A549 (cell line): ENCODE measurements at regions not wholly inside any gene's neighbourhood (a gene's known extent, or its start where the extent isn't known, plus 50 kb on each side); places are given as distances from the start of the nearest gene placed in this dataset.

Experiments
- ATAC-seq, 2 experiments: fragments of 200-7000 bp in 1 of 2; fragments of >200 bp in 1 of 2; cut with Nextera tagmentation in 1 of 2; cut with Tn5 transposase in 1 of 2; 3 replicates each; pipeline versions ENCODE4 v1.8.0 to v1.9.1; 2018 to 2020; ENCODE audit warnings: mild to moderate bottlenecking in 1 of 2, moderate library complexity in 1 of 2
- CTCF ChIA-PET: fragments of 300-600 bp; sonication (Branson Sonifier 250); formaldehyde crosslinking; extraction: SDS; loops from one replicate; lab custom pipeline; 2021; ENCODE audit warnings: antibody characterized with exemption, inconsistent platforms; lab: Yijun Ruan, JAX
- POLR2A ChIA-PET: fragments of 350-600 bp; formaldehyde crosslinking; extraction: SDS; loops from one replicate; lab custom pipeline; 2021; ENCODE audit warnings: antibody characterized with exemption, inconsistent platforms; lab: Yijun Ruan, JAX
- DNase-seq, 2 experiments: peaks; one replicate each; pipeline versions ENCODE4 v3.0.0 to v3.0.0-alpha.2; 2011 to 2016; ENCODE audit warnings: low read depth in 1 of 2, low spot score in 1 of 2
- FAIRE-seq: peaks from 2 replicates; lab custom pipeline; 2011; peaks lifted over from hg19 to GRCh38; lab: Jason Lieb, UNC
- H3K27ac ChIP-seq, 2 experiments: fragments of >200 bp; sonication (Bioruptor Twin); formaldehyde crosslinking; 3 replicates each; pipeline ENCODE4 v1.5.1; 2016 to 2017
- H3K4me1 ChIP-seq: fragments of >200 bp; sonication (Bioruptor Twin); formaldehyde crosslinking; 3 replicates; pipeline ENCODE4 v1.6.1; 2016
- H3K4me2 ChIP-seq: fragments of >200 bp; sonication (Bioruptor Twin); formaldehyde crosslinking; 3 replicates; pipeline ENCODE4 v1.6.1; 2016
- H3K4me3 ChIP-seq: fragments of >200 bp; sonication (Bioruptor Twin); formaldehyde crosslinking; 3 replicates; pipeline ENCODE4 v1.5.1; 2016
- H3K9me3 ChIP-seq: fragments of >200 bp; sonication (Bioruptor Twin); formaldehyde crosslinking; 3 replicates; pipeline ENCODE4 v1.6.1; 2016
- BHLHE40 ChIP-seq: IDR thresholded peaks from 2 replicates; pipeline ENCODE4 v1.6.1; 2012; ENCODE audit warnings: low read depth, low read length, inconsistent platforms
- CBX2 ChIP-seq: fragments of 200-600 bp; sonication (generic); IDR thresholded peaks from 2 replicates; pipeline ENCODE4 v1.6.1; 2016; ENCODE audit warnings: low read depth, mild to moderate bottlenecking, borderline replicate concordance
- EP300 ChIP-seq, 2 experiments: fragments of >200 bp; sonication (Bioruptor Twin); formaldehyde crosslinking; IDR thresholded peaks; 2 replicates in 1 of 2; 3 replicates in 1 of 2; pipeline ENCODE4 v1.6.1; 2016 to 2017
- ESRRA ChIP-seq: fragments of 150-350 bp; IDR thresholded peaks from 2 replicates; pipeline ENCODE4 v1.6.1; 2014; ENCODE audit warnings: mild to moderate bottlenecking, low read length, borderline replicate concordance
- FOXS1 ChIP-seq: fragments of 250-450 bp; sonication (Bioruptor Pico); IDR thresholded peaks from 2 replicates; pipeline ENCODE4 v1.5.0; 2020; ENCODE audit warnings: mild to moderate bottlenecking, moderate library complexity
- GATA3 ChIP-seq: IDR thresholded peaks from 2 replicates; pipeline ENCODE4 v1.6.1; 2012; ENCODE audit warnings: borderline replicate concordance
- HOXB5 ChIP-seq: fragments of 250-450 bp; sonication (Bioruptor Pico); IDR thresholded peaks from 2 replicates; pipeline ENCODE4 v1.5.0; 2020; ENCODE audit warnings: mild to moderate bottlenecking, moderate library complexity
- JUN ChIP-seq, 2 experiments: fragments of >200 bp; sonication (Bioruptor Twin); formaldehyde crosslinking; IDR thresholded peaks; 2 replicates in 1 of 2; 3 replicates in 1 of 2; pipeline ENCODE4 v1.6.1; 2016 to 2017
- KDM1A ChIP-seq: fragments of 200-600 bp; sonication (generic); IDR thresholded peaks from 2 replicates; pipeline ENCODE4 v1.6.1; 2016; ENCODE audit warnings: low read depth, mild to moderate bottlenecking
- MAFK ChIP-seq: fragments of 450-650 bp; IDR thresholded peaks from 2 replicates; pipeline ENCODE4 v1.6.1; 2014; ENCODE audit not compliant: partially characterized antibody
- MYC ChIP-seq: IDR thresholded peaks from 2 replicates; pipeline ENCODE4 v1.6.1; 2012; ENCODE audit warnings: mild to moderate bottlenecking, inconsistent platforms, low read length, improper control_type of control experiment, borderline replicate concordance
- NPAS2 ChIP-seq: fragments of 250-450 bp; sonication (Bioruptor Pico); IDR thresholded peaks from 2 replicates; pipeline ENCODE4 v1.8.0; 2022; ENCODE audit warnings: mild to moderate bottlenecking, moderate library complexity, borderline replicate concordance
- NR3C1 ChIP-seq: fragments of >200 bp; sonication (Bioruptor Twin); formaldehyde crosslinking; IDR thresholded peaks from 3 replicates; pipeline ENCODE4 v1.6.1; 2017
- POLR2AphosphoS2 ChIP-seq: conservative IDR thresholded peaks from 2 replicates; pipeline ENCODE4 v1.6.1; 2012; ENCODE audit warnings: low read length, improper control_type of control experiment, inconsistent platforms
- RAD21 ChIP-seq, 2 experiments: fragments of >200 bp in 1 of 2; sonication (Bioruptor Twin) in 1 of 2; formaldehyde crosslinking in 1 of 2; IDR thresholded peaks in 1 of 2; conservative IDR thresholded peaks in 1 of 2; 2 replicates in 1 of 2; 3 replicates in 1 of 2; pipeline ENCODE4 v1.6.1; 2012 to 2018; ENCODE audit warnings: inconsistent platforms in 1 of 2
- RCOR1 ChIP-seq: fragments of 150-350 bp; IDR thresholded peaks from 2 replicates; pipeline ENCODE4 v1.6.1; 2014; ENCODE audit warnings: antibody characterized with exemption, low read length, low read depth
- RFX5 ChIP-seq: fragments of 450-650 bp; IDR thresholded peaks from 2 replicates; pipeline ENCODE4 v1.7.1; 2014; ENCODE audit warnings: antibody characterized with exemption, mild to moderate bottlenecking, moderate library complexity
- RNF2 ChIP-seq: fragments of 200-600 bp; sonication (generic); IDR thresholded peaks from 2 replicates; pipeline ENCODE4 v1.6.1; 2016; ENCODE audit warnings: low read depth, mild to moderate bottlenecking, antibody characterized with exemption, moderate library complexity, borderline replicate concordance
- TFCP2L1 ChIP-seq: fragments of 250-450 bp; sonication (Bioruptor Pico); IDR thresholded peaks from 2 replicates; pipeline ENCODE4 v1.5.0; 2021; ENCODE audit warnings: mild to moderate bottlenecking
- ZFP36 ChIP-seq: fragments of 450-650 bp; IDR thresholded peaks from 2 replicates; pipeline ENCODE4 v1.6.1; 2014; ENCODE audit warnings: borderline replicate concordance; ENCODE audit not compliant: partially characterized antibody
- WGBS: methylation state at CpG from one replicate; pipeline ENCODE4 v1.1.6; 2017; ENCODE audit errors: missing lambda C conversion rate; 5-methylcytosine and 5-hydroxymethylcytosine counted together
- TF ChIP-seq, protein P1 (sequence below): fragments of >200 bp; sonication (Bioruptor Twin); formaldehyde crosslinking; IDR thresholded peaks from 3 replicates; pipeline ENCODE4 v1.6.1; 2016
- TF ChIP-seq, protein P2 (sequence below): IDR thresholded peaks from 2 replicates; pipeline ENCODE4 v1.6.1; 2012; ENCODE audit warnings: low read depth, borderline replicate concordance
- TF ChIP-seq, protein P3 (sequence below): fragments of >200 bp; sonication (Bioruptor Twin); formaldehyde crosslinking; IDR thresholded peaks from 2 replicates; pipeline ENCODE4 v1.6.1; 2016
- TF ChIP-seq, protein P4 (sequence below): fragments of 250-450 bp; sonication (Bioruptor Pico); IDR thresholded peaks from 2 replicates; pipeline ENCODE4 v1.5.0; 2021; ENCODE audit warnings: mild to moderate bottlenecking, moderate library complexity, borderline replicate concordance

DNA sequence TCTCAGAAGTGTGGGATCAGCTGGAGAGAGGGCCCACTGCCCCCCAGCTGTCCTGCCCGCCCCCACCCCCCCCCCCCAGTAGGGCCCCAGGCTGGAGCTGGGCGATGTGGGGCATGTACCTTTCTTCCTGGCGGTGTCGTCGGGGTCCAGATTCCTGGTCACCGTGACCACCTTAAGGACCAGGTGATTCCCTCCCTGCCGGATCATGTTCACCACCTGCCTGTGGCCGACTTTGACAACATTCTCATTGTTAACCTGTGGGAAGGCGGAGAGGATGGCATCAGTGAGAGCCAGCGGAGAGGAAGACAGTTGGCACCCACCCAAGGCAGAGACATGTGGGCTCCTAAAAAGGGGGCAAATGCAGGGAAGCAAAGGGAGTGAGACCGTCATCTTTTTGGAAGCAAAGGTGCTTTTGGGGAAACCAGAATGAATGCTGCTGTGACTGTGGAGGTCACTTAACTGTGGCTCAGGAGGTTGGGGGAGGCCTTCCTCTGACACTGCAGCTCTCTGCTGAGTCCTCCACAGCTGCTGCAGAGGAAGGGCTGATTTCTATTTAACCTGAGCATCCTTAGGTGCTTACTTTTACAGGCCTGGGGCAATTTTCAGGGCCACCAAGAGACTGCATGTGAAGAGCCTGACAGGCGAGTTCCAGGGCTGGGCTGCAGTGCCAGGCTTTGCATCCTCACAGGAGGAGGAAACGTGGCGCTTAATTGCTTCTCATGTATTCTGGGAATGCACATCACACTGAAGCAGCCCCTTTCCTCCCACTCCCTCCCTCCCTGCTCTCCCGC lies 104.5 kb downstream of the CTTN start:
- FAIRE-seq (no peak), ATAC-seq (no peak), DNase-seq (no peak)
- CTCF ChIA-PET: interaction anchor here (1.1 kb wide), 1 partner anchor 13 kb away, joined by 3 read pairs; no protein-coding TSS in a partner anchor
- H3K4me2 ChIP-seq: no peak overlapping the region
- TF ChIP-seq, protein P1, sequence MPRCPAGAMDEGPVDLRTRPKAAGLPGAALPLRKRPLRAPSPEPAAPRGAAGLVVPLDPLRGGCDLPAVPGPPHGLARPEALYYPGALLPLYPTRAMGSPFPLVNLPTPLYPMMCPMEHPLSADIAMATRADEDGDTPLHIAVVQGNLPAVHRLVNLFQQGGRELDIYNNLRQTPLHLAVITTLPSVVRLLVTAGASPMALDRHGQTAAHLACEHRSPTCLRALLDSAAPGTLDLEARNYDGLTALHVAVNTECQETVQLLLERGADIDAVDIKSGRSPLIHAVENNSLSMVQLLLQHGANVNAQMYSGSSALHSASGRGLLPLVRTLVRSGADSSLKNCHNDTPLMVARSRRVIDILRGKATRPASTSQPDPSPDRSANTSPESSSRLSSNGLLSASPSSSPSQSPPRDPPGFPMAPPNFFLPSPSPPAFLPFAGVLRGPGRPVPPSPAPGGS: no peak
- TF ChIP-seq JUN (IDR thresholded peaks at IDR 0.05): no peak
- no peak for TF ChIP-seq NPAS2 (CRISPR knock-in tag)
- no peak for TF ChIP-seq GATA3
- H3K9me3 ChIP-seq: no peaks in the 10 kb centered on the region
- H3K27ac ChIP-seq: no peak overlapping the region
- 89% methylated on average over 14 of the region's 15 CpGs for WGBS
- H3K4me3 ChIP-seq: no peak overlapping the region
- POLR2A ChIA-PET: no interaction called here
- no peaks in the 10 kb centered on the region for H3K4me1 ChIP-seq

DNA sequence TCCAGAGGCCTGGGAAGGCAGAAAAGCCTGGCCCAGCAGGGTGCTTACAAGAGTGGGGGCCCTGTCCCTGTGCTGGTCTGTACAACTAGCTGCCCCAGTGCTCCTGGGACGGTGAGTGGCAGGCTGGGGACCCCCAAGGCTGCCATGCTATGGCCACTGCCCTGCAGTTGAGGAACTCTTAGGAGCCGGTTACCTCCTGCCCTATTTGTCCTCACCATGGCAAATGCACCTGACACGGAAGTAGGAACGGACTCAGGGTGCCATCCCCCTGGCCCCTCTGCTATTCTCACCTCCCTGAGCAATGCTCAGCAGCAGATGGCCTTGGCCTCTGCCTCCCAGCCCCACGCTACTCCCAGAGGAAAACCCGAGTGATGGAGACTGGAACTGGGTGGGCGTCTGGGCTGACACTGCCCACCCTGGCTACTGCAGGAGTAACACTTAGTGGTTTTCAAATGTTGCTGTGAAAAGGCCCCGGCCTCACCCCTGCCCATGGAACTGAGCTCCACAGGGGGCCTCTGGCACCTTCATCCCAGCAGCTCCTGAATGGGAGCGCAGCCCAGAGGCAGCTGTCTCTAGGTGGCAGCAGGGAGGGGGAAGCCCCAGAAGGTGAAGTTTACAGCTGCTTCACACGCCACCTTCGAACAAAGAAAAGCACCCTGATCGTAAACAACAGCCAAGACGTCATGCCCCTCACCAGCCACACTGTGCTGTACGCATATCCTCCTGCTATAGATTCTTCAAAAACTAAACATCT lies 105.3 kb downstream of the CTTN start:
- Histone ChIP-seq H3K4me1 (no peaks in the 10 kb centered on the region), H3K4me2 (no peak overlapping the region), H3K27ac (no peak overlapping the region), H3K9me3 (no peaks in the 10 kb centered on the region), H3K4me3 (no peak overlapping the region)
- TF ChIP-seq BHLHE40: no peak
- TF ChIP-seq RAD21 (conservative IDR thresholded peaks at IDR 0.05 in 1 of 2, IDR thresholded peaks at IDR 0.05 in 1 of 2): peak in 1 of 2 experiments; percentile 21; a peak in 1 of 5 replicates
- no peak for TF ChIP-seq MYC
- no peak for DNase-seq
- 83% methylated on average over 14 of the region's 14 CpGs for WGBS
- ChIA-PET CTCF (interaction anchor here (0.8 to 1.0 kb wide), 2 partner anchors 8 to 21 kb away, joined by 3 read pairs; no protein-coding TSS in a partner anchor), POLR2A (no interaction called here)
- no peak for FAIRE-seq
- peak; percentile 44 to 68; a peak in 4 of 6 replicates for ATAC-seq

DNA sequence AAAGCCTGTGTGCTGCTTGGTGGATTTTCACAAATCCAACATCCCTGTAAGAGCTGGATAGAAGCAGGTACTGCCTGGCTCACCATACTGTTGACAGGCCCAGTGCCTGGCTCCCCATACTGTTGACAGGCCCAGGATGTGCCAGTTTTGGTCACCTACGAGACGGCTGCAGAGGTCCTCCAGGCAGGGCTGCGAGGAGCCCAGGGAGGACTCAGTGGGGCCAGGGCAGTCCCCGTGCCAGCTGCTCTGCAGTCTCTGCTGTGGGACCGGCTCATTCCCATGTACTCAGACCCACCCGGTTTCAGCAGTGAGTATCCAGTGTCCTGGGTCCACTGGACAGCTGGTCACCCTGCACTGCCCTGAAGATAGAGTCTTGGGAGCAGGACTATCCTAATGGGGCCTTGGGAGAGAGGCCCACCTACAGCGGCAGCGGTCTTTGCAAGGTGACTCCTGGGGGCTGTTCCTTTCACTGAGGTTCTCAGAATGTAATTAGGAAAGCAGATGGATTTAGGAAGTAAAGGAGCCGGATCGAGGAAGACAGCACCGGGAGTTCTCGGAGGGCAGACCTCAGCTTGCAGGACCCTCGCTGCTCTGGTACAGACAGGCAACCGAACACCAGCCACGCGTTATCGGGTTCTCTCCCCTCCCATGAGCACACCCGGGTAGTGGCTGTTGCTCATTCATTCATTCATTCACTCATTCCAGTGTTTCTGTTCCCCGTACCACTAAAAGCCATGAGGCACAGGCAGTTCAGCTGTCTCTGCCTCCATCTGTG lies 106.1 kb downstream of the CTTN start:
- no peak overlapping the region for H3K27ac ChIP-seq
- no peak overlapping the region for H3K4me3 ChIP-seq
- no peak for FAIRE-seq
- ChIA-PET POLR2A (no interaction called here), CTCF (interaction anchor here (0.8 to 1.0 kb wide), 2 partner anchors 9 to 22 kb away, joined by 3 read pairs; no protein-coding TSS in a partner anchor)
- no peak overlapping the region for H3K4me2 ChIP-seq
- WGBS: 86% methylated on average over 18 of the region's 19 CpGs
- no peak for TF ChIP-seq RCOR1
- no peak for TF ChIP-seq ZFP36
- TF ChIP-seq RFX5: no peak
- TF ChIP-seq TFCP2L1 (CRISPR knock-in tag): no peak
- TF ChIP-seq RAD21 (conservative IDR thresholded peaks at IDR 0.05 in 1 of 2, IDR thresholded peaks at IDR 0.05 in 1 of 2): no peak
- TF ChIP-seq EP300 (IDR thresholded peaks at IDR 0.05): no peak
- TF ChIP-seq MAFK: no peak
- TF ChIP-seq FOXS1 (CRISPR knock-in tag): no peak
- TF ChIP-seq RNF2: no peak
- no peak for TF ChIP-seq HOXB5 (CRISPR knock-in tag)
- TF ChIP-seq ESRRA: no peak
- TF ChIP-seq, protein P1: no peak
- TF ChIP-seq KDM1A: no peak
- no peak for TF ChIP-seq CBX2
- TF ChIP-seq NR3C1: no peak
- TF ChIP-seq, protein P2, sequence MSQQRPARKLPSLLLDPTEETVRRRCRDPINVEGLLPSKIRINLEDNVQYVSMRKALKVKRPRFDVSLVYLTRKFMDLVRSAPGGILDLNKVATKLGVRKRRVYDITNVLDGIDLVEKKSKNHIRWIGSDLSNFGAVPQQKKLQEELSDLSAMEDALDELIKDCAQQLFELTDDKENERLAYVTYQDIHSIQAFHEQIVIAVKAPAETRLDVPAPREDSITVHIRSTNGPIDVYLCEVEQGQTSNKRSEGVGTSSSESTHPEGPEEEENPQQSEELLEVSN: no peak
- no peak for TF ChIP-seq POLR2AphosphoS2
- TF ChIP-seq, protein P3, sequence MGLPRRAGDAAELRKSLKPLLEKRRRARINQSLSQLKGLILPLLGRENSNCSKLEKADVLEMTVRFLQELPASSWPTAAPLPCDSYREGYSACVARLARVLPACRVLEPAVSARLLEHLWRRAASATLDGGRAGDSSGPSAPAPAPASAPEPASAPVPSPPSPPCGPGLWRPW: no peak
- TF ChIP-seq, protein P4, sequence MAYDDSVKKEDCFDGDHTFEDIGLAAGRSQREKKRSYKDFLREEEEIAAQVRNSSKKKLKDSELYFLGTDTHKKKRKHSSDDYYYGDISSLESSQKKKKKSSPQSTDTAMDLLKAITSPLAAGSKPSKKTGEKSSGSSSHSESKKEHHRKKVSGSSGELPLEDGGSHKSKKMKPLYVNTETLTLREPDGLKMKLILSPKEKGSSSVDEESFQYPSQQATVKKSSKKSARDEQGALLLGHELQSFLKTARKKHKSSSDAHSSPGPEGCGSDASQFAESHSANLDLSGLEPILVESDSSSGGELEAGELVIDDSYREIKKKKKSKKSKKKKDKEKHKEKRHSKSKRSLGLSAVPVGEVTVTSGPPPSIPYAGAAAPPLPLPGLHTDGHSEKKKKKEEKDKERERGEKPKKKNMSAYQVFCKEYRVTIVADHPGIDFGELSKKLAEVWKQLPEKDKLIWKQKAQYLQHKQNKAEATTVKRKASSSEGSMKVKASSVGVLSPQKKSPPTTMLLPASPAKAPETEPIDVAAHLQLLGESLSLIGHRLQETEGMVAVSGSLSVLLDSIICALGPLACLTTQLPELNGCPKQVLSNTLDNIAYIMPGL: no peak
- TF ChIP-seq NPAS2 (CRISPR knock-in tag): no peak
- ATAC-seq: no peak
- H3K9me3 ChIP-seq: no peaks in the 10 kb centered on the region
- no peaks in the 10 kb centered on the region for H3K4me1 ChIP-seq
- DNase-seq: no peak
